OCI-LY1 (cell line): ENCODE measurements at regions not wholly inside any gene's neighbourhood (a gene's known extent, or its start where the extent isn't known, plus 50 kb on each side); places are given as distances from the start of the nearest gene placed in this dataset.

Experiments
- EZH2 ChIP-seq: fragments of 200-600 bp; sonication (generic), shearing (Covaris generic); IDR thresholded peaks from 2 replicates; pipeline ENCODE4 v1.8.0; 2017; ENCODE audit warnings: borderline replicate concordance, mixed run types, mild to moderate bottlenecking, antibody characterized with exemption, low read length, moderate library complexity, mixed read lengths
- TF ChIP-seq, protein P1 (sequence below): fragments of 200-600 bp; sonication (generic), shearing (Covaris generic); IDR thresholded peaks from 2 replicates; pipeline ENCODE4 v1.5.1; 2017; ENCODE audit warnings: mild to moderate bottlenecking, antibody characterized with exemption, low read length, moderate library complexity, mixed read lengths

DNA sequence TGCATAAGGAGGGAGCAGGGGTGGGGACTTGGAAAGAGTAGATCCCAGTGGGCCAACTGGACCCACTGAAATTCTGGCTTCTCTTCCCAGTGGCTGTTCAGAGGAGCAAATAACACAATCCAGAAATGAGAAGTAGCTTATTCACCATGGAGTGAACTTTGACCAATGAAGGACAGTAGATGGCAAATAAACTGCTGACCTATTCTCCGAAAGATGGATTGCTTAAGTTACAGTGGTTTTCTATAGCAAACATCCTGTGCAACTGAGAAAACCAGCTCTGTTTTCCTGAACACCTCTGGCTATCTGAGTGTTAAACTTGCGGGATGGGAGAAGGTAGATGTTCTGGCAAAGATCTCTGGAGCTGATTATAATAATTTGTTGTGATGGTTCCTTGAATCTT, 325.1 kb downstream of the SPATA31D1 start:
- no peak for TF ChIP-seq EZH2
- TF ChIP-seq, protein P1, sequence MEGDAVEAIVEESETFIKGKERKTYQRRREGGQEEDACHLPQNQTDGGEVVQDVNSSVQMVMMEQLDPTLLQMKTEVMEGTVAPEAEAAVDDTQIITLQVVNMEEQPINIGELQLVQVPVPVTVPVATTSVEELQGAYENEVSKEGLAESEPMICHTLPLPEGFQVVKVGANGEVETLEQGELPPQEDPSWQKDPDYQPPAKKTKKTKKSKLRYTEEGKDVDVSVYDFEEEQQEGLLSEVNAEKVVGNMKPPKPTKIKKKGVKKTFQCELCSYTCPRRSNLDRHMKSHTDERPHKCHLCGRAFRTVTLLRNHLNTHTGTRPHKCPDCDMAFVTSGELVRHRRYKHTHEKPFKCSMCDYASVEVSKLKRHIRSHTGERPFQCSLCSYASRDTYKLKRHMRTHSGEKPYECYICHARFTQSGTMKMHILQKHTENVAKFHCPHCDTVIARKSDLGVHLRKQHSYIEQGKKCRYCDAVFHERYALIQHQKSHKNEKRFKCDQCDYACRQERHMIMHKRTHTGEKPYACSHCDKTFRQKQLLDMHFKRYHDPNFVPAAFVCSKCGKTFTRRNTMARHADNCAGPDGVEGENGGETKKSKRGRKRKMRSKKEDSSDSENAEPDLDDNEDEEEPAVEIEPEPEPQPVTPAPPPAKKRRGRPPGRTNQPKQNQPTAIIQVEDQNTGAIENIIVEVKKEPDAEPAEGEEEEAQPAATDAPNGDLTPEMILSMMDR, result no peak
